ENCODE measurements at regions not wholly inside any gene's neighbourhood (a gene's known extent, or its start where the extent isn't known, plus 50 kb on each side); places are given as distances from the start of the nearest gene placed in this dataset.

DNA sequence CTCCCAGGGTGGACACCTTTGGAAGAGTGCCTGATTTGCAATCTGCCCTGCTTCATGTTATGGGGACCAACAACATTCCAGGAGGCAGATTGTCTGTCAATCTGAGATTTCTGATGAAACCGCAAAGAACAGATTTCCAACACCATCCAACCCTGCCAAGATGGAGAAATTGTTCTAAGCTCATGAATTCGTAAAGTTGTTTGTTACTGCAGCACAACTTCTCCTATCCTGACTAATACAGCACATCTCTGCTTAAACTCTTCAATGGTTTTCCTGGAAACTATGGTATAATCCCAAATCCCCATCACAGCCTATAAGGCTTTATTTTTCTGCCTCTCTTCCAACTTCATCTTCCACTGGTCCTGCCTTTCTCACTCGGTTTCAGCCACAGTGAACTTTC, 210.3 kb upstream of the TSHZ3 start:
- no peak for TF ChIP-seq ESRRG (CRISPR knock-in tag; IDR thresholded peaks at IDR 0.05)
- no peak for TF ChIP-seq ZC3H10 (CRISPR knock-in tag; IDR thresholded peaks at IDR 0.05)
- no peak for TF ChIP-seq RARB (CRISPR knock-in tag; IDR thresholded peaks at IDR 0.05)
- TF ChIP-seq ZNF8 (CRISPR knock-in tag; IDR thresholded peaks at IDR 0.05): no peak
- TF ChIP-seq, protein P1, sequence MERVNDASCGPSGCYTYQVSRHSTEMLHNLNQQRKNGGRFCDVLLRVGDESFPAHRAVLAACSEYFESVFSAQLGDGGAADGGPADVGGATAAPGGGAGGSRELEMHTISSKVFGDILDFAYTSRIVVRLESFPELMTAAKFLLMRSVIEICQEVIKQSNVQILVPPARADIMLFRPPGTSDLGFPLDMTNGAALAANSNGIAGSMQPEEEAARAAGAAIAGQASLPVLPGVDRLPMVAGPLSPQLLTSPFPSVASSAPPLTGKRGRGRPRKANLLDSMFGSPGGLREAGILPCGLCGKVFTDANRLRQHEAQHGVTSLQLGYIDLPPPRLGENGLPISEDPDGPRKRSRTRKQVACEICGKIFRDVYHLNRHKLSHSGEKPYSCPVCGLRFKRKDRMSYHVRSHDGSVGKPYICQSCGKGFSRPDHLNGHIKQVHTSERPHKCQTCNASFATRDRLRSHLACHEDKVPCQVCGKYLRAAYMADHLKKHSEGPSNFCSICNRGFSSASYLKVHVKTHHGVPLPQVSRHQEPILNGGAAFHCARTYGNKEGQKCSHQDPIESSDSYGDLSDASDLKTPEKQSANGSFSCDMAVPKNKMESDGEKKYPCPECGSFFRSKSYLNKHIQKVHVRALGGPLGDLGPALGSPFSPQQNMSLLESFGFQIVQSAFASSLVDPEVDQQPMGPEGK (CRISPR knock-in tag; IDR thresholded peaks at IDR 0.05; ENCODE audit: borderline replicate concordance): no peak
- TF ChIP-seq ZNF70 (CRISPR knock-in tag; IDR thresholded peaks at IDR 0.05): no peak
- TF ChIP-seq ZFP30 (CRISPR knock-in tag; IDR thresholded peaks at IDR 0.05): no peak
- TF ChIP-seq OSR1 (CRISPR knock-in tag; IDR thresholded peaks at IDR 0.05): no peak
- TF ChIP-seq ISL1 (CRISPR knock-in tag; IDR thresholded peaks at IDR 0.05): no peak
- TF ChIP-seq TCF4 (CRISPR knock-in tag; IDR thresholded peaks at IDR 0.05; ENCODE audit: borderline replicate concordance): no peak
- no peak for TF ChIP-seq ARNTL (CRISPR knock-in tag; IDR thresholded peaks at IDR 0.05; ENCODE audit: borderline replicate concordance, low read depth)
